ENCODE measurements at regions not wholly inside any gene's neighbourhood (a gene's known extent, or its start where the extent isn't known, plus 50 kb on each side); places are given as distances from the start of the nearest gene placed in this dataset.

GRCh38 chr21:40947713-40948112 lies 100.8 kb upstream of the DSCAM start:
- H3K27ac ChIP-seq: no peak overlapping the region
- TF ChIP-seq CTCF (conservative IDR thresholded peaks at IDR 0.05): no peak

DNA sequence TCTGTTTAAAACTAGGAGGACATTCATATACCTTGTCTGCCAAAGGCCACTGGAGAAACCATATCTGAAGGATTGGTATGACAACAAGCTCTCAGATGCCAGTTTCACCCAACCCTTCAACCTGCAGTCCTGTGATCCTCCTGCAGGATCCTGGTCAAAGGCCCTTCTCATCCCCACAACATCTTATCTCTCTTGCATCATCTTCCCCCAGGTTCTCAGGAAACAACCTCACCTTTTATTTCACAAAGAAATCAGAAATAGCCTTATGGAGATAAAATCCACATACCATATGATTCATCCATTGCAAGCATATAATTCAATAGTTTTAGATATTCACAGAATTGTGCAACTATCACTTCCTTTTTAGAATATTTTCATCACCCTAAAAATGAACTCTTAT lies 104.0 kb upstream of the DSCAM start:
- TF ChIP-seq CTCF (conservative IDR thresholded peaks at IDR 0.05): no peak
- H3K27ac ChIP-seq: no peak overlapping the region

DNA sequence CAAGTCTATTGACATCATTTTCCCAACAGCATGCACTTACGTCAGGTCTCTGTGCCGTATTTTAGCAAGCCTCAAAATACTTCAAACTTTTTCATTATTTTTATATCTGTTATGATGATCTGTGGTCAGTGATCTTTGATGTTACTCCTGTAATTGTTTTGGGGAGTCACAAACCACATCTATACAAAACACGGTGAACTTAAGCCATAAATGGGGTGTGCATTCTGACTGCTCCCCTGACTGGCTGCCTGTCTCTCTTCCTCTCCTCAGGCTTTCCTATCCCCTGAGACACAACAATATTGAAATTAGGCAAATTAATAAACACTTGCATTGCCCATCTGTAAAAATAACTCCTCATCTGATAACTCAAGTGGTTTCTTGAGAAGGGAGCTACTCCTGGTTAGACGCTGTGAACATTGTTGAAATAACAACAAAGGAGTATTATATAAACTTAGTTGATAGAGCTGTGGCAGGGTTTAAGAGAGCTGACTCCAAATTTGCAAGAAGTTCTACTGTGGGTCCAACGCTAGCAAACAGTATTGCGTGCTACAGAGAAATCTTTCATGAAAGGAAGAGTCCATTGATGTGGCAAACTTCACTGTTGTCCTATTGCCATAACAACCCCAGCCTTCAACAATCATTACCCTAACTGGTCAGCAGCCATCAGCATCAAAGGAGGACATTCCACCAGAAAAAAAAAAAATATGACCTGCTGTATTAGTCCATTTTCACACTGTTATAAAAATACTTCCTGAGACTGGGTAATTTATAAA lies 105.8 kb upstream of the DSCAM start:
- no peak for TF ChIP-seq CTCF (conservative IDR thresholded peaks at IDR 0.05)
- no peak overlapping the region for H3K27ac ChIP-seq

DNA sequence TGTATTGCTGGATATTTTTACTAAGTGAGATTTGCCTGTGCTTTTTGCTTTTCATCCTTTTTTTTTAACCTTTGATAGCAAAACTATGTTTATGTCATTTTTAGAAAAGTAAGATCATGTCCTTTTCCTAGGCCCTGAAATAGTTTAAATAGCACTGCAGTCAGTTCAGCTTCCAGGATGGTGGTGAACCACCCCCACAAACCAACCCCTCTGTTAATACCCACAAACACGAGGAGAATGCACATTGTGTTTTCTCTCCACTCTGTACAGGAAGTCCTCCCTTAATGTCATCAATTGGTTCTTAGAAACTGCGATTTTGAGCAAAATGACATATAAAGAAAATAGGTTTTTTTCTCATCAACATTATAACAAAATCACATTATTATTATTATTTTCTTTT lies 117.7 kb upstream of the DSCAM start:
- H3K27ac ChIP-seq: no peak overlapping the region
- TF ChIP-seq CTCF (conservative IDR thresholded peaks at IDR 0.05): no peak

DNA sequence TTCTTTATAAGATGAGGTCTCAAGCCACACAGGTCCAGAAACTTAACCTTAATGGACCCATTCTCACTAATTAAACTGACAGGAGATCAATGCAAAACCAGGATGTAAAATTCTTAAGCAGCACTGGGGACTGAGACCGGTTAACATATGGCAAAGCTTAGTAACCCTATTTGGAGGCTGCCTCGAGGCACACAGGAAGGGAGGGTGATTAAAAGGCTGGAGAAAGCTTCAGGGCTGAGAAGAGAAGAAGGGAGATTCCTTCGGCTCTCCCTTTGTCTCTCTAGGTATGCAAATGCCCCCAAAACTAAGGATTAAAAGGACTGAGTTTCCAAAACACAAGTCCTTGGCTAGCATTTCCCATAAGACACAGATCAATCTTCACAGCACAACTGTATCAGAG lies 120.8 kb upstream of the DSCAM start:
- no peak overlapping the region for H3K27ac ChIP-seq
- no peak for TF ChIP-seq CTCF (conservative IDR thresholded peaks at IDR 0.05)

DNA sequence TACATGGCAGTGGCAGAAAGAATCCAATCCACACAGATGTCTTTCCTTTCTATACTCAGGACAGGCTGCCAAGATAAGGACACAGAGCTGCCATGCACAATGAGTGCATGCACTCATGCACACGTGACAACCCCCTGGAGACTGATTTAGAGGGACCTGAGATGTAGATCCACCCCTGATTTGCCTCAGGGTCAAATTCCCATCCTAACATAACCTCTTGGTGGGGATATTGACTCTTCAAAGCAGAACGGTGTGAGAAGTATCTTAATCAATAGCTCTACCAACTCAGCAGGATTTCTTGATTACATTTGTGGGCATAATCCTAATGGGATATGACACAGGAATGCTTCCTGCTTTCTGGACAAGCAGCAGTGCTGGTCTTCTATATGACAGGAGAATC lies 125.2 kb upstream of the DSCAM start:
- TF ChIP-seq CTCF (conservative IDR thresholded peaks at IDR 0.05): no peak
- H3K27ac ChIP-seq: no peak overlapping the region

DNA sequence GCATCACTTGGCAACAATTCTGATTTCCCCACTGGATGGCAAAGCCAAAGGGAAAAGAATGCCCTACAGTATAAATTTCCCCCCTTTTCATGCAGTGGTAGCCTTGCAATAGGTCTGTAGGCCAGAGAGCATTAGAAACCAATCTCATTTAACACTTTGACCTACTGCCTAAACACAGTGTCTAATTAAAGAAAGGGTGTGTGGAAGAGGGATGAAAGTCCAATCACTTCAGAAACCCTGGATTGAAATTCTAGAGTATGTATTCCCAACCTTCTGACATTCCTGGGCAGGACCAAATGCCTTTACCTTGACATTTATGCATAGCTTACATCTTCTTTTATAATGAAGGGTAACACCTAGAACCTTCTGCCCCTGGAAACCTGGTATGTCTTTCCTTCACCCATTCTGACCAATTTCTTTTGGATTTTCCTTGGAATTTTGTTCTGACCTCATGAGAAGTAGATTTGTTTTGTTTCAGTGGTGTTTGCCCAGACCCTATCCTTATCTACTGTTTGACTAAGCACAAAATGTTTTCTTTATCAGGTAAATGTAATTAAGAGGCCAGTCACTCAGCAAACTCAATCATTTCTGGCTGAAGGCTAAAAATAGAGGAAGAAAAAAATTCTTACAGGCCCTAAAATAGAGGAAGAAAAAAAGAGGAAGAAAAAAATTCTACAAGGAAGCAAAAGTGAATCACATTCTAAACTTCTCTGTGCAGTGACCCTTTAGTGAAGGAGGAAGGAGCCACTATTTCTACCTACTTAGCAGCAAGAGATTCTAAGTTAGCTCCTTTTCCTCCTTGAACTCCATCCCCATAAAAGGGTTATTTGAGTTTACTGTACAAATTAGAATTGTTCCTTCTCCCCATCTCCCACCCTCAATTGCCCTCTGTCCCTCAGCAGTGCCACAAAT lies 129.5 kb upstream of the DSCAM start:
- no peak for TF ChIP-seq CTCF (conservative IDR thresholded peaks at IDR 0.05)
- peak overlapping the region; percentile 56 for H3K27ac ChIP-seq
